K562 (cell line): ENCODE measurements at regions not wholly inside any gene's neighbourhood (a gene's known extent, or its start where the extent isn't known, plus 50 kb on each side); places are given as distances from the start of the nearest gene placed in this dataset.

Experiments
- ATAC-seq: fragments of 200-7000 bp; cut with Tn5 transposase; 3 replicates; pipeline ENCODE4 v1.9.1; 2020; ENCODE audit warnings: moderate library complexity
- BruUV-seq: library from RNA; stranded (reverse); fragments of 400-500 nt; replicated peaks from 2 replicates; lab custom pipeline; 2021; lab: Mats Ljungman, UMichigan
- CTCF ChIA-PET: fragments of 300-600 bp; formaldehyde crosslinking; extraction: SDS; loops from one replicate; lab custom pipeline; 2021; ENCODE audit warnings: low intra/inter-chr PET ratio; lab: Yijun Ruan, JAX
- POLR2A ChIA-PET: fragments of 300-600, 350-650 bp; sonication (Branson Sonifier 250); formaldehyde crosslinking; extraction: SDS; loops from one replicate; lab custom pipeline; 2021; ENCODE audit warnings: antibody characterized with exemption, inconsistent platforms; lab: Yijun Ruan, JAX
- DNase-seq, 4 experiments: peaks; one replicate each; pipeline versions ENCODE4 v3.0.0 to v3.0.0-alpha.2; 2011 to 2018; ENCODE audit warnings: low spot score in 3 of 4, mixed read lengths in 3 of 4; ENCODE audit errors: extremely low read depth in 1 of 4
- FAIRE-seq: peaks from 2 replicates; lab custom pipeline; 2011; peaks lifted over from hg19 to GRCh38; lab: Jason Lieb, UNC
- H2AFZ ChIP-seq: 2 replicates; pipeline ENCODE4 v1.6.0; 2011; ENCODE audit warnings: low read depth, low read length, control low read depth, inconsistent platforms
- H3K27ac ChIP-seq: fragments of 200-600 bp; 3 replicates; pipeline ENCODE4 v1.8.0; 2011; ENCODE audit warnings: low read depth, mild to moderate bottlenecking, control low read depth, inconsistent platforms, low read length, moderate library complexity, mixed read lengths; ENCODE audit errors: extremely low read depth
- H3K27me3 ChIP-seq, 2 experiments: fragments of 300-600 bp in 1 of 2; 2 replicates in 1 of 2; 3 replicates in 1 of 2; pipeline versions ENCODE4 v1.6.0 to v1.8.0; 2011; ENCODE audit warnings: inconsistent platforms in 2 of 2, low read length in 2 of 2, mild to moderate bottlenecking in 1 of 2, mixed read lengths in 1 of 2, moderate library complexity in 1 of 2; ENCODE audit not compliant: control insufficient read depth in 2 of 2, insufficient read depth in 2 of 2
- H3K36me3 ChIP-seq: fragments of 300-600 bp; 3 replicates; pipeline ENCODE4 v1.8.0; 2011; ENCODE audit warnings: mild to moderate bottlenecking, low read length, inconsistent platforms; ENCODE audit not compliant: control insufficient read depth, insufficient read depth
- H3K4me1 ChIP-seq, 2 experiments: fragments of 200-600 bp in 1 of 2; replicated peaks in 1 of 2; 2 replicates in 1 of 2; 3 replicates in 1 of 2; pipeline versions ENCODE4 v1.5.1 to v1.8.0; 2011; ENCODE audit warnings: inconsistent platforms in 2 of 2, low read length in 2 of 2, mild to moderate bottlenecking in 1 of 2, mixed read lengths in 1 of 2, moderate library complexity in 1 of 2; ENCODE audit not compliant: control insufficient read depth in 2 of 2, insufficient read depth in 2 of 2
- H3K4me2 ChIP-seq: 2 replicates; pipeline ENCODE4 v1.6.1; 2011; ENCODE audit warnings: low read length, control low read depth, inconsistent platforms, mixed read lengths; ENCODE audit not compliant: insufficient read depth
- H3K4me3 ChIP-seq: fragments of 200-600 bp; sonication (generic), shearing (Covaris generic); 2 replicates; pipeline ENCODE4 v1.5.1; 2016; ENCODE audit warnings: control low read depth, inconsistent platforms
- H3K79me2 ChIP-seq: fragments of 200-600 bp; 3 replicates; pipeline ENCODE4 v1.8.0; 2011; ENCODE audit warnings: low read length, inconsistent platforms; ENCODE audit not compliant: control insufficient read depth, insufficient read depth
- H3K9ac ChIP-seq, 2 experiments: 2 replicates each; pipeline versions ENCODE4 v1.6.0 to v1.6.1; 2011; ENCODE audit warnings: low read depth in 2 of 2, low read length in 2 of 2, control low read depth in 1 of 2, inconsistent platforms in 1 of 2, mild to moderate bottlenecking in 1 of 2, mixed read lengths in 1 of 2; ENCODE audit not compliant: insufficient read depth in 1 of 2
- H3K9me1 ChIP-seq: one replicate; pipeline ENCODE4 v1.6.0; 2011; ENCODE audit warnings: inconsistent platforms, mild to moderate bottlenecking, low read length, moderate library complexity; ENCODE audit not compliant: control insufficient read depth, insufficient read depth
- H3K9me3 ChIP-seq: replicated peaks from 2 replicates; pipeline ENCODE4 v1.5.1; 2011; ENCODE audit warnings: low read depth, low read length, inconsistent platforms; ENCODE audit not compliant: control insufficient read depth, insufficient read depth
- H4K20me1 ChIP-seq: replicated peaks from 2 replicates; pipeline ENCODE4 v1.6.1; 2011; ENCODE audit warnings: low read length, inconsistent platforms, mixed read lengths; ENCODE audit not compliant: control insufficient read depth, insufficient read depth
- FOS ChIP-seq: IDR thresholded peaks from 3 replicates; pipeline ENCODE4 v1.6.1; 2011; ENCODE audit not compliant: insufficient read length; ENCODE audit errors: extremely low read depth
- MAZ ChIP-seq, 2 experiments: fragments of 450-650 bp in 1 of 2; sonication (generic) in 1 of 2; formaldehyde crosslinking; IDR thresholded peaks in 1 of 2; conservative IDR thresholded peaks in 1 of 2; 2 replicates each; pipeline versions ENCODE4 v1.4.0 to v1.5.0; 2020; ENCODE audit warnings: mild to moderate bottlenecking in 1 of 2, missing genetic modification reagents in 1 of 2
- SNIP1 ChIP-seq: fragments of 450-650 bp; IDR thresholded peaks from 2 replicates; pipeline ENCODE4 v1.7.1; 2017; ENCODE audit warnings: low read depth, mild to moderate bottlenecking
- SRSF3 ChIP-seq: fragments of 200-400 bp; formaldehyde crosslinking; IDR thresholded peaks from 2 replicates; pipeline ENCODE4 v1.6.1; 2016; ENCODE audit warnings: mild to moderate bottlenecking, low read length, moderate library complexity; ENCODE audit not compliant: insufficient read depth
- ZNF395 ChIP-seq: fragments of 200-800 bp; sonication (Bioruptor generic); IDR thresholded peaks from 2 replicates; pipeline ENCODE4 v1.6.1; 2017; ENCODE audit warnings: missing genetic modification characterization, missing compliant biosample characterization
- ZNF449 ChIP-seq: fragments of 250-450 bp; sonication (Bioruptor Pico); IDR thresholded peaks from 2 replicates; pipeline ENCODE4 v1.8.0; 2022; ENCODE audit warnings: moderate library complexity, mild to moderate bottlenecking, inconsistent platforms
- WGBS: fragments of 100-300 bp; shearing (Covaris generic); methylation state at CpG from one replicate; pipeline ENCODE4 v1.1.6; 2016; ENCODE audit warnings: low coverage, mixed read lengths; ENCODE audit not compliant: insufficient coverage; ENCODE audit errors: missing lambda C conversion rate; 5-methylcytosine and 5-hydroxymethylcytosine counted together
- in situ Hi-C: fragments of 300-500 bp; cut with MboI; formaldehyde crosslinking; loops from 4 replicates; pipeline ENCODE4 v1.15.0; 2018; ENCODE audit warnings: inconsistent platforms, mixed read lengths
- intact Hi-C: fragments of 100-400 bp; cut with micrococcal nuclease; formaldehyde crosslinking; loops from 2 replicates; pipeline ENCODE4 v1.14.2; 2022
- TF ChIP-seq, protein P1 (sequence below), 2 experiments: fragments of 450-650 bp; formaldehyde crosslinking in 1 of 2; IDR thresholded peaks; 2 replicates each; pipeline versions ENCODE4 v1.4.0 to v1.6.1; 2014 to 2020; ENCODE audit warnings: mild to moderate bottlenecking in 2 of 2, borderline replicate concordance in 1 of 2, low read depth in 1 of 2
- TF ChIP-seq, protein P2 (sequence below): fragments of 450-650 bp; IDR thresholded peaks from 2 replicates; pipeline ENCODE4 v1.7.1; 2018; ENCODE audit warnings: mild to moderate bottlenecking, low read depth; ENCODE audit not compliant: partially characterized antibody

DNA sequence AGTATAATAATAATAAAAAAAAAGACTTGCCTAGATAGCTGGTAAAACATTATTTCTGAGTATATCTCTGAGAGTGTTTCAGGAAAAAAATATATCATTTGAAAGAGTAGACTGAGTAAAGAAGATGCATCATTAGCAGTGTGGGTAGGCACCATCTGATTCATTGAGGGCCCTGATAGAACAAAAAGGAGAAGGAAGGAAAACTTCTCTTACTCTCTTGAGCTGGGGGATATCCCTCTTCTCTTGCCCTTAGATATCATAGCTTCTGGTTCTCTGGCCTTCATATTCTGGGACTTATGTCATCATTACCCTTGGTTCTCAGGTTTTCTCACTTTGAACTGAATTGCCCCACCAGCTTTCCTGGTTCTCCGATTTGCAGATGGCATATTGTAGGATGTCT lies 177.6 kb upstream of the EDNRB start:
- in situ Hi-C loops = no loop called here
- POLR2A ChIA-PET = no interaction called here
- TF ChIP-seq ZNF395 (CRISPR knock-in tag) = no peak
- no peak for TF ChIP-seq MAZ (CRISPR knock-in tag; conservative IDR thresholded peaks at IDR 0.05 in 1 of 2, IDR thresholded peaks at IDR 0.05 in 1 of 2)
- no peak for TF ChIP-seq ZNF449 (CRISPR knock-in tag)
- no peak for TF ChIP-seq SNIP1
- TF ChIP-seq SRSF3 = no peak
- no peak for TF ChIP-seq FOS
- TF ChIP-seq, protein P1, sequence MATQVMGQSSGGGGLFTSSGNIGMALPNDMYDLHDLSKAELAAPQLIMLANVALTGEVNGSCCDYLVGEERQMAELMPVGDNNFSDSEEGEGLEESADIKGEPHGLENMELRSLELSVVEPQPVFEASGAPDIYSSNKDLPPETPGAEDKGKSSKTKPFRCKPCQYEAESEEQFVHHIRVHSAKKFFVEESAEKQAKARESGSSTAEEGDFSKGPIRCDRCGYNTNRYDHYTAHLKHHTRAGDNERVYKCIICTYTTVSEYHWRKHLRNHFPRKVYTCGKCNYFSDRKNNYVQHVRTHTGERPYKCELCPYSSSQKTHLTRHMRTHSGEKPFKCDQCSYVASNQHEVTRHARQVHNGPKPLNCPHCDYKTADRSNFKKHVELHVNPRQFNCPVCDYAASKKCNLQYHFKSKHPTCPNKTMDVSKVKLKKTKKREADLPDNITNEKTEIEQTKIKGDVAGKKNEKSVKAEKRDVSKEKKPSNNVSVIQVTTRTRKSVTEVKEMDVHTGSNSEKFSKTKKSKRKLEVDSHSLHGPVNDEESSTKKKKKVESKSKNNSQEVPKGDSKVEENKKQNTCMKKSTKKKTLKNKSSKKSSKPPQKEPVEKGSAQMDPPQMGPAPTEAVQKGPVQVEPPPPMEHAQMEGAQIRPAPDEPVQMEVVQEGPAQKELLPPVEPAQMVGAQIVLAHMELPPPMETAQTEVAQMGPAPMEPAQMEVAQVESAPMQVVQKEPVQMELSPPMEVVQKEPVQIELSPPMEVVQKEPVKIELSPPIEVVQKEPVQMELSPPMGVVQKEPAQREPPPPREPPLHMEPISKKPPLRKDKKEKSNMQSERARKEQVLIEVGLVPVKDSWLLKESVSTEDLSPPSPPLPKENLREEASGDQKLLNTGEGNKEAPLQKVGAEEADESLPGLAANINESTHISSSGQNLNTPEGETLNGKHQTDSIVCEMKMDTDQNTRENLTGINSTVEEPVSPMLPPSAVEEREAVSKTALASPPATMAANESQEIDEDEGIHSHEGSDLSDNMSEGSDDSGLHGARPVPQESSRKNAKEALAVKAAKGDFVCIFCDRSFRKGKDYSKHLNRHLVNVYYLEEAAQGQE (IDR thresholded peaks at IDR 0.05; ENCODE audit: borderline replicate concordance) = no peak
- TF ChIP-seq, protein P1 (CRISPR knock-in tag; IDR thresholded peaks at IDR 0.05; ENCODE audit: low read depth) = no peak
- TF ChIP-seq, protein P2, sequence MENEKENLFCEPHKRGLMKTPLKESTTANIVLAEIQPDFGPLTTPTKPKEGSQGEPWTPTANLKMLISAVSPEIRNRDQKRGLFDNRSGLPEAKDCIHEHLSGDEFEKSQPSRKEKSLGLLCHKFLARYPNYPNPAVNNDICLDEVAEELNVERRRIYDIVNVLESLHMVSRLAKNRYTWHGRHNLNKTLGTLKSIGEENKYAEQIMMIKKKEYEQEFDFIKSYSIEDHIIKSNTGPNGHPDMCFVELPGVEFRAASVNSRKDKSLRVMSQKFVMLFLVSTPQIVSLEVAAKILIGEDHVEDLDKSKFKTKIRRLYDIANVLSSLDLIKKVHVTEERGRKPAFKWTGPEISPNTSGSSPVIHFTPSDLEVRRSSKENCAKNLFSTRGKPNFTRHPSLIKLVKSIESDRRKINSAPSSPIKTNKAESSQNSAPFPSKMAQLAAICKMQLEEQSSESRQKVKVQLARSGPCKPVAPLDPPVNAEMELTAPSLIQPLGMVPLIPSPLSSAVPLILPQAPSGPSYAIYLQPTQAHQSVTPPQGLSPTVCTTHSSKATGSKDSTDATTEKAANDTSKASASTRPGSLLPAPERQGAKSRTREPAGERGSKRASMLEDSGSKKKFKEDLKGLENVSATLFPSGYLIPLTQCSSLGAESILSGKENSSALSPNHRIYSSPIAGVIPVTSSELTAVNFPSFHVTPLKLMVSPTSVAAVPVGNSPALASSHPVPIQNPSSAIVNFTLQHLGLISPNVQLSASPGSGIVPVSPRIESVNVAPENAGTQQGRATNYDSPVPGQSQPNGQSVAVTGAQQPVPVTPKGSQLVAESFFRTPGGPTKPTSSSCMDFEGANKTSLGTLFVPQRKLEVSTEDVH = no peak

More for the DNA sequence above, 177.6 kb upstream of the EDNRB start:
- Histone ChIP-seq H3K4me2 (no peak overlapping the region), H3K79me2 (no peaks in the 10 kb centered on the region), H3K9ac (no peak overlapping the region), H3K27ac (no peak overlapping the region), H3K9me3 (no peaks in the 10 kb centered on the region), H3K4me3 (no peak overlapping the region), H4K20me1 (no peaks in the 10 kb centered on the region), H3K9me1 (no peaks in the 10 kb centered on the region), H3K27me3 (no peaks in the 10 kb centered on the region), H3K4me1 (no peaks in the 10 kb centered on the region), H3K36me3 (no peaks in the 10 kb centered on the region), H2AFZ (no peak overlapping the region)
- CTCF ChIA-PET = no interaction called here
- FAIRE-seq = no peak
- intact Hi-C loops = no loop called here
- no TSS peak for BruUV-seq
- no peak for ATAC-seq
- no peak for DNase-seq
- WGBS = 0% methylated on average over 1 of the region's 1 CpG
